OCI-LY7 (cell line): ENCODE measurements at regions not wholly inside any gene's neighbourhood (a gene's known extent, or its start where the extent isn't known, plus 50 kb on each side); places are given as distances from the start of the nearest gene placed in this dataset.

Experiments
- BruUV-seq: library from RNA; stranded (reverse); fragments of 400-500 nt; replicated peaks from 2 replicates; lab custom pipeline; 2021; lab: Mats Ljungman, UMichigan
- CTCF ChIA-PET: fragments of 300-600 bp; sonication (Branson Sonifier 250); formaldehyde crosslinking; loops from one replicate; lab custom pipeline; 2022; ENCODE audit warnings: antibody characterized with exemption; ENCODE audit not compliant: unreplicated experiment; lab: Charles Lee
- POLR2A ChIA-PET: fragments of 300-600 bp; sonication (Branson Sonifier 250); formaldehyde crosslinking; loops from one replicate; lab custom pipeline; 2022; ENCODE audit warnings: antibody characterized with exemption; lab: Charles Lee
- DNase-seq: peaks from one replicate; pipeline ENCODE4 v3.0.0-alpha.2; 2015; ENCODE audit warnings: low spot score
- H2AFZ ChIP-seq: fragments of 200-600 bp; sonication (generic), shearing (Covaris generic); 2 replicates; pipeline ENCODE4 v1.6.1; 2014; ENCODE audit warnings: mild to moderate bottlenecking, antibody characterized with exemption, low read length, moderate library complexity
- H3K27ac ChIP-seq: fragments of 200-600 bp; sonication (generic); 2 replicates; pipeline ENCODE4 v1.5.1; 2014; ENCODE audit warnings: mixed run types, low read depth, mild to moderate bottlenecking, moderate library complexity, low read length, inconsistent platforms; ENCODE audit not compliant: poor library complexity, severe bottlenecking
- H3K36me3 ChIP-seq: fragments of 200-600 bp; sonication (generic); 2 replicates; pipeline ENCODE4 v1.6.1; 2014; ENCODE audit warnings: mild to moderate bottlenecking, antibody characterized with exemption, low read length, moderate library complexity, mixed read lengths; ENCODE audit not compliant: insufficient read depth
- H3K4me1 ChIP-seq: fragments of 200-600 bp; sonication (generic); 2 replicates; pipeline ENCODE4 v1.5.1; 2014; ENCODE audit warnings: mild to moderate bottlenecking, low read length; ENCODE audit not compliant: insufficient read depth, poor library complexity, severe bottlenecking
- H3K4me2 ChIP-seq: fragments of 200-600 bp; sonication (generic); 2 replicates; pipeline ENCODE4 v1.6.1; 2014; ENCODE audit warnings: mild to moderate bottlenecking, low read length
- H3K4me3 ChIP-seq: fragments of 200-600 bp; sonication (generic); 2 replicates; pipeline ENCODE4 v1.5.1; 2014; ENCODE audit warnings: mild to moderate bottlenecking, low read depth, low read length; ENCODE audit not compliant: poor library complexity, severe bottlenecking
- H3K79me2 ChIP-seq: fragments of 200-600 bp; sonication (generic); 2 replicates; pipeline ENCODE4 v1.6.1; 2016; ENCODE audit warnings: low read depth, mild to moderate bottlenecking, low read length, moderate library complexity, mixed read lengths; ENCODE audit not compliant: insufficient read depth
- H3K9me2 ChIP-seq: fragments of 200-600 bp; sonication (generic); 2 replicates; pipeline ENCODE4 v1.6.1; 2016; ENCODE audit warnings: mild to moderate bottlenecking, low read length, mixed read lengths; ENCODE audit not compliant: insufficient read depth
- H3K9me3 ChIP-seq: fragments of 200-600 bp; sonication (generic); 2 replicates; pipeline ENCODE4 v1.6.1; 2014; ENCODE audit warnings: mild to moderate bottlenecking, mixed run types, low read length, mixed read lengths
- H4K20me1 ChIP-seq: fragments of 200-600 bp; sonication (generic); 2 replicates; pipeline ENCODE4 v1.6.1; 2014; ENCODE audit warnings: mild to moderate bottlenecking, antibody characterized with exemption, low read length, moderate library complexity, mixed read lengths; ENCODE audit not compliant: insufficient read depth
- EZH2phosphoT487 ChIP-seq: fragments of 200-600 bp; sonication (generic); IDR thresholded peaks from 2 replicates; pipeline ENCODE4 v1.6.1; 2018; ENCODE audit warnings: low read depth, borderline replicate concordance, mild to moderate bottlenecking, mixed run types, antibody characterized with exemption, low read length, moderate library complexity, mixed read lengths
- intact Hi-C: fragments of 100-400 bp; cut with micrococcal nuclease; formaldehyde crosslinking; loops from one replicate; pipeline ENCODE4 v1.10.0; 2022; ENCODE audit not compliant: unreplicated experiment
- TF ChIP-seq, protein P1 (sequence below): fragments of 200-600 bp; sonication (generic); conservative IDR thresholded peaks from 2 replicates; pipeline ENCODE4 v1.5.1; 2014; ENCODE audit warnings: mild to moderate bottlenecking, antibody characterized with exemption, low read length, moderate library complexity, mixed read lengths

DNA sequence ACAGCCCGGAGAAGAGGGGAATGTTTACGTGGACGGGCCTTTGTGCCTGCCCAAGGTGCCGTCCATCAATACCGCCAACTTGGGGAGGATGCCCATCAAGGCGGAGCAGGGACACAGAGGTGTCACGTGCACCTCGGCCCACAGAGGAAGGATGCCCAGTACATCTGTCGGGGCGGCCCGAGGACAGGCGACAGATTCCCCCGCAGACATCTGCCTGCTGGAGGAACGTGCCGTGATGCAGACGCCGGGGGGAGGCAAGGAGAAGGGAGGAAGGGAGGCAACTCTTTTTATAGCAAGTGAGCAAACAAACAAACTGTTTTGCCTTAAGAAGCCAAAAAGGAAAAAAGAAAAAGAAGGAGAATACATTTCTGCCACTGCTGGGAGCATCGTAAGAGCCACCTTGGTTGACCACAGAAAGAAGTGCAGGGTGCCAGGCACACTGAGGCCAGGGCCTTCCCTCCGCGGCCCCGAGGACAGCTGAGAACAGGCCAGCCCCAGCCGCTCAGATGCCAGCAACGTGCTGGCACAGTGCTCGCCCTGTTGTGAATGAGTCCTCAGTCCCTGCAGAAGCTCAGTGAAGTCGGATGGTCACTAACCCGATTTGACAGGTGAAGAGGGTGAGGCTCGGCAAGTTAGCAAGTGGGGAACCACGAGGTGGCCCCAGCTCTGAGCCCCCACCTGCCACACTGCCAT is 146.4 kb downstream of the RBFOX3 start:
- ChIA-PET POLR2A (no interaction called here), CTCF (no interaction called here)
- BruUV-seq = no TSS peak

DNA sequence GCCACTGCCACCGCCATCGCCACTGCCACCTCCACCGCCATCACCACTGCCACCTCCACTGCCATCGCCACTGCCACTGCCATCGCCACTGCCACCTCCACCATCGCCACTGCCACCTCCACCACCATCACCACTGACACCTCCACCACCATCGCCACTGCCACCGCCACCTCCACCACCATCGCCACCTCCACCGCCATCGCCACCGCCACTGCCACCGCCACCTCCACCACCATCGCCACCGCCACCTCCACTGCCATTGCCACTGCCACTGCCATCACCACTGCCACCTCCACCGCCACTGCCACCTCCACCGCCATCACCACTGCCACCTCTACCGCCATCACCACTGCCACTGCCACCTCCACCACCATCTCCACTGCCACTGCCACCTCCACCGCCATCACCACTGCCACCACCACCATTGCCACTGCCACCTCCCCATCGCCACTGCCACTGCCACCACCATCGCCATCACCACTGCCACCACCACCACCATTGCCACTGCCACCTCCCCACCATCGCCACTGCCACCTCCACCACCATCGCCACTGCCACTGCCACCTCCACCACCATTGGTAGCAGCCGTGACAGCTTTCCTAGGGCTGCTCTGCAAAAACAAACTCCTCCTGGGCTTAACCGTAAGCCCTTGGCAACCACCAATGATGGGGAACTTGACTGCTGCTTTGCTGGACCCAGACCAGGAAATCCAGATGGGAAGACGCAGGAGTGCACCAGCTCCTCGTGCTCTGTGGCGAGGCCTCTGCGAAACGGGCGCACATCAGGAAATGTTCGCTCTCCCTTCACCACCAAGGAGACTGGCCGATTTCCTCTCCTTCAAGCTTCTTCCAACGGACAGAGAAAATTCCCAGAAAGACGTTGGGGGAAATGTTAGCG is 147.2 kb downstream of the RBFOX3 start:
- intact Hi-C loops = no loop called here
- BruUV-seq = no TSS peak
- POLR2A ChIA-PET = no interaction called here

More for the DNA sequence above, 146.4 kb downstream of the RBFOX3 start:
- Histone ChIP-seq H3K4me1 (peaks cover 13% of the 10 kb centered on the region), H3K9me2 (no peaks in the 10 kb centered on the region), H3K79me2 (no peaks in the 10 kb centered on the region), H3K27ac (no peak overlapping the region), H4K20me1 (no peaks in the 10 kb centered on the region), H3K4me3 (no peak overlapping the region), H2AFZ (no peak overlapping the region), H3K9me3 (no peaks in the 10 kb centered on the region), H3K4me2 (no peak overlapping the region), H3K36me3 (no peaks in the 10 kb centered on the region)
- TF ChIP-seq EZH2phosphoT487 = no peak
- TF ChIP-seq, protein P1, sequence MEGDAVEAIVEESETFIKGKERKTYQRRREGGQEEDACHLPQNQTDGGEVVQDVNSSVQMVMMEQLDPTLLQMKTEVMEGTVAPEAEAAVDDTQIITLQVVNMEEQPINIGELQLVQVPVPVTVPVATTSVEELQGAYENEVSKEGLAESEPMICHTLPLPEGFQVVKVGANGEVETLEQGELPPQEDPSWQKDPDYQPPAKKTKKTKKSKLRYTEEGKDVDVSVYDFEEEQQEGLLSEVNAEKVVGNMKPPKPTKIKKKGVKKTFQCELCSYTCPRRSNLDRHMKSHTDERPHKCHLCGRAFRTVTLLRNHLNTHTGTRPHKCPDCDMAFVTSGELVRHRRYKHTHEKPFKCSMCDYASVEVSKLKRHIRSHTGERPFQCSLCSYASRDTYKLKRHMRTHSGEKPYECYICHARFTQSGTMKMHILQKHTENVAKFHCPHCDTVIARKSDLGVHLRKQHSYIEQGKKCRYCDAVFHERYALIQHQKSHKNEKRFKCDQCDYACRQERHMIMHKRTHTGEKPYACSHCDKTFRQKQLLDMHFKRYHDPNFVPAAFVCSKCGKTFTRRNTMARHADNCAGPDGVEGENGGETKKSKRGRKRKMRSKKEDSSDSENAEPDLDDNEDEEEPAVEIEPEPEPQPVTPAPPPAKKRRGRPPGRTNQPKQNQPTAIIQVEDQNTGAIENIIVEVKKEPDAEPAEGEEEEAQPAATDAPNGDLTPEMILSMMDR = no peak
- DNase-seq = no peak
- intact Hi-C loops = no loop called here

More for the DNA sequence above, 147.2 kb downstream of the RBFOX3 start:
- Histone ChIP-seq H3K4me3 (no peak overlapping the region), H3K9me2 (no peaks in the 10 kb centered on the region), H3K4me1 (peaks cover 16% of the 10 kb centered on the region), H3K4me2 (no peak overlapping the region), H3K9me3 (no peaks in the 10 kb centered on the region), H3K36me3 (no peaks in the 10 kb centered on the region), H3K27ac (no peak overlapping the region), H3K79me2 (no peaks in the 10 kb centered on the region), H2AFZ (no peak overlapping the region), H4K20me1 (no peaks in the 10 kb centered on the region)
- TF ChIP-seq, protein P1 = no peak
- no peak for TF ChIP-seq EZH2phosphoT487
- no peak for DNase-seq
- CTCF ChIA-PET = no interaction called here
